NCI-H345 (cell line): ENCODE measurements at regions not wholly inside any gene's neighbourhood (a gene's known extent, or its start where the extent isn't known, plus 50 kb on each side); places are given as distances from the start of the nearest gene placed in this dataset.
"Not testable (repeated sequence)": the region's sequence is repeated elsewhere in the genome, so short reads cannot be mapped to it uniquely, and the experiment has no call there.

ENCODE experiments used
- DNase-seq: peaks from one replicate; lab custom pipeline; 2025; lab: John Stamatoyannopoulos, UW

DNA sequence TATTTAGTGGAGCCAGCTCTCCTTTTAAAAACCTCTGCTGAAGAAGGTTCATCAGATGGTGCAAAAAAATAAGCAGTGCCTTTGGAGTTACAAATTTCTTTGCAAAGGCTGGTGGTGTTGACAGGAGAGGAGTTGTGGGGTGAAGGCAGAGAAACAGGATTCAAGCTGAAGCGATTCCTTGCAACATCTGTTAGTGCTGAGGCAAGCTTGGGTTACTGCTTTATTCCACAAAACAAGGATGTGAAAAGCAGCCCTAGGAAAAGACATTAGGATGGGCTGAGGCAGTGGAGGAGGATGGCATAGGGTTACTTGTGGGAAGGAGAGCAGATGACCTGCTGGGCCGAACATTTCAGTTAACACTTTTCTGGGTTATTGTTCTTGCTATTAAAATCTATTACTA, 390.7 kb downstream of the DLEU7 start:
- no peak for DNase-seq

DNA sequence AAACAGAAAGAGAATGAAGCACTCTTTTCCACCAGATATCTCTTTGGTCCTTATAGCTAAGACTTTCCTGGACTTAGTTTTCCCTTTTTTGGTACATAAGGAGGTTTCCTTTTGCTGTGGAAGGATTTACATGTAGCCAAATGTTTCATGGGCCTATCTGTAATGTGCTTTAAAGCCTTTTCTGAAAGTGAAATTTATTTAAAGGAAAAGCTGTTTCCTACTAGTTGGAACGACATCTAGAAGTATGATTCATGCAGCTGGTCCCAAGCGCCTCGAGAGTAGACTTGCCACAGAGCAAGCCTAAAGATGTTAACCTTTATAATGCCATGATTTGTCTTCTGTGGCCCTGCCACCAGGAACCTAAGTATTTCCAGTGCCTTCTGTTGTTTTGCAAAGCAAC, 390.3 kb downstream of the DLEU7 start:
- DNase-seq: no peak

GRCh38 chr13:50456111-50456510, 387.4 kb downstream of the DLEU7 start:
- DNase-seq: no peak

DNA sequence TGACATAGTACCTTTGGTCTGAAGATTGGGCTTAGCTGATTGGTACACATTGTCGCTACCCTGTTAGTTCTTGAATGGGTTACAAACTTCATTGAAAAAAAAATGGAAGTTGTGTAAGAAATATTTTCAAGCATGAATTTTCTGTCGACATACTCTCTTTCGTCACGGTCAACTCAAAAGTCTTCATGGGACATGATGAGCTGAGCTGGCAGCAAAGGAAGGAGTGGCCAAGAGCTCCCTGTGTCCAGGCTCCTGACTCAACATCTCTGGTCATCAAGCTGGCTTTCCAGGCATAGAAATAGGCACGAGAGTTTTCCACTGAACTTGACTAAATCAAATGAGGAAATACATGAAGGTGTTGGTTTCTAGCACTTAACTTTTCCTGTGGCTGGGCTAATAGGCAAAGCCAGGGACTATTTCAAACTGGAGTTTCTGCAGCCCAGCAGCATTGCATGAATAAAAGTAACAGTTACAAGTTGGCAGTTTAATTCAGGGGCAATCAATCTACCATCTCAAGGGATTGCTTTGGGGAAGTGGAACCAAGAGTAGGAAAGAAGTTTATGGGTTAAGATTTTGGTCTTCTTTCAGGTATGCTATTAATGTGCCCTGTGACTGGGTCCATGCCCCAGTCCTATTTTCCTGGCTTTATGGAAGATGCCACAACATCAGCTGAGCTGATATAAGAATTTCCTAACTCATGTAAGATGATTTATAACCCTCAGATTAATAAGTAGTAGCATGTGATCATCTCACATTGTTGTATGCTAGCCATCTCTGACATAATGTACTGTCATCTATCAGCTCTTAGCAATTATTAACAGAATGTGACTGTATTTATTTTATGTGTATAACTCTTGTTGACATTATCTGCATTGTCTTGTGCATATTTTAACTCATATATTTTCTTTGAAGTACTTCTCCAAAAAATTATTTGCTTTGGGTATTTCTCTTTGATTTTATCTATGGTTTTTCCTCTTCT, 385.8 kb downstream of the DLEU7 start:
- DNase-seq: no peak

GRCh38 chr13:50459046-50459445, 384.4 kb downstream of the DLEU7 start:
- no peak for DNase-seq

- DNase-seq: no peak
These were observed 383.8 kb downstream of the DLEU7 start for GRCh38 chr13:50459658-50460057.

DNA sequence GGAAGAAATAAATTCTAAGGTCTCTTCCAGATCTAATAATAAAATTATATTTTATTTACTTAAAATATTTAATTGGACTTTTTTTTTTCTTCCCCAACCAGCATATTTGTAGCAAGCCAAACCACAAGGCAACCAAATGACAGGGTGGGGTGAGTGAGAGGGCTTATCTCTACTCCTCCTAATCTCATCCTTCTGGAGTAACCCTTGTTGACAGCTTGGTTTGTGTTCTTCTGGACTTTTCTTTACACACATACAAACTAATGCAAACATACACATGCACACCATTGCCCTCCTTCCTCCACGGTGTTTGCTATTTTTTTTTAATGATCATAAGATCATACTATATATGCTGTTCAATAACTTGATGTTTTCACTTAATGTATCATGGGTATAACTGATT, 383.1 kb downstream of the DLEU7 start:
- DNase-seq: no peak

DNA sequence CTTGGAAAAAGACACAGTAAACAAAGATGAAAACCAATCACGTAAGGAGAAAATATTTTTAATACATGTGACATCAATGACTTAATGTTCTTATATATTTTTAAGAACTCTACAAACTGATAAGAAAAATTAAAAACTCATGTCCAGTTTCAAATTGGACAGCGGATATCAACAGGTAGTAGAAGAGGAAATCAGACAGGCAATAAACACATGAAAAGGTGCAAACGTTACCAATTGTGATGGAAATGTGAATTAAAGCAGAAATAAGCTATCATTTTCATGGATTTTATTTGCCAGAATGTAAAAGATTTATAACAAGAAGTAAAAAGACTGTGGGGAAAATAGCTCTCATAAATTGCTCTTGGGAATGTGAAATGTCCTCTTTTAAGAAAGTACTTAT, 382.3 kb downstream of the DLEU7 start:
- DNase-seq: no peak

DNA sequence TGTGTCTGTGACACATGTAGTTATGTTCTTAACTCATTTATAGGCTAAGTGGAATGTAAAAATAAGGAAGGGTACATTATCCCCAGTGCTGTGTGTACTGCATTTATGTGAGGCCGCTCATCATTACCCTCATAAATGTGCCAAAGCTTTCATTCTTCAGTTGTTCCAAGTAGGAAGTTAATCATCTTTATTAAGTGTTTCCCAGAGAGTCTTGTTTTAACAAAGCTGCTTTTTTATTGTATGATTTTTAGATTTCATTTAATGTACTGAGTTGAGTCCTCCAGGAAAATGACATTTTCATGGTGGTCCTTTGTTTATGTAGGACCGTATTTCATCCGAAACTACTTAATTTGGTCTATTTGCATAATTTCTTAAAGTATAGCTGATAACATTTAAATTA, 379.8 kb downstream of the DLEU7 start:
- DNase-seq: no peak

GRCh38 chr13:50464349-50465251, 378.9 kb downstream of the DLEU7 start:
- no peak for DNase-seq

DNA sequence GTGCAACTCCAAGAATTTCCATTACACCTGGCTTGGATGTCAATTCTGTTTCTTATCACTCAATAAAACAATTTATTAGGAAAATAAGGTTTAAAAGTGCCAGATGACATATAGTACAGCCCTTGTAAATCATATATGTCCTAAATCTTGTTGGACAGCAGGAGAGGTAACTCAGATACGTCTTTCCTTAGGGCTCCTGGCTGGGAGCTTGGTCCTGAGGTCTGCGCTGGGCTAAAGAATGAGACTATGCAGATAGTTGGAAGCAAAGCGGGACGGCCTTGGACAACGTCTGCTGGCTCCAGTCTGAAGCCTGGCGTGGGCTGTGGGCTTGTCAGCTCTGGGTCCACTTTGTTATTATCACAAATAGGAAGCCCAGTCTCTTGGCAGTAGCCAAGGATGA, 377.0 kb downstream of the DLEU7 start:
- DNase-seq: no peak

DNA sequence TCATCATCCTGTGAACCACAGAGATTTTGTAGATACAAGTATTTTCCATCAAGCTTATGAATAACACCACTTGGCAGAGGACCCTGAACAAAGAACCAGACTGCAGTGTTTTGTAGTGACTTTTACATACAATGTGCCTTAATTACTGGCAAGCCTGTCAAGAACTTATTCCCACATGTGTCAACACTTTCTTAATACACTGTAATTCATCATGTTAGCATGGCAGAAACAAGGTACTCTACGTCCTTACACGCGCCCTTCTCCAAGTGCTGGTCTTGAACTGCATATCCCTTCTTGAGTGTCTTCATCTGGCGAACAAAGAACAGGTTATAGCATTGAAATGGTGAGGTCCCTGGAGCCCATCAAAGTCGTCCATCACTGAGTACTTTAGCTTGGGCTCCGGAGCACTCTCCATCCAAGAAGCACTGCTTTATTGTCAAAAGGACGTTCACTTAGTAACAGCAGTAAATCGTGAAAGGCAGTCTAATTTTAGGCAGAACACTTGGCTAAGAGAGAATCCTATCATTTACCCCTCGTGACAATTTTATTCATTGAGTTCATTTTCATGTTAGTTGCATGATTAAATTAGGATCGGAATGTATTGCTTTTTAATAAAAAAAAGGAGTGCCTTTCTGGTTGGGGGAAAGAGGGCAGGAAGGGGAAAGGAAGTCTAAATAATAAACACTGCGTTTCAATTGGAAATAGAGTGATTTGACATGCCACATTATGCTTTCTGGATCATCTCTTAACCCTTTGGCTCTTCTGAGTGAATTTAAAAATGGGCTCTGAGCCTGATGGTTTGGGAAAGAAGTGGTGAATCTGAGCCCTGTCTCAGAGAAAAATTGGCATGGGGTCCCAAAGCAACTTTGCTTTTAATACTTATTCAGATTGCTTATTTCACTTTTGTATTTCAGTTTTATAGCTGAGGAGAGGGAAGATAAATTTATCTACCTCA, 376.1 kb downstream of the DLEU7 start:
- DNase-seq: no peak

DNA sequence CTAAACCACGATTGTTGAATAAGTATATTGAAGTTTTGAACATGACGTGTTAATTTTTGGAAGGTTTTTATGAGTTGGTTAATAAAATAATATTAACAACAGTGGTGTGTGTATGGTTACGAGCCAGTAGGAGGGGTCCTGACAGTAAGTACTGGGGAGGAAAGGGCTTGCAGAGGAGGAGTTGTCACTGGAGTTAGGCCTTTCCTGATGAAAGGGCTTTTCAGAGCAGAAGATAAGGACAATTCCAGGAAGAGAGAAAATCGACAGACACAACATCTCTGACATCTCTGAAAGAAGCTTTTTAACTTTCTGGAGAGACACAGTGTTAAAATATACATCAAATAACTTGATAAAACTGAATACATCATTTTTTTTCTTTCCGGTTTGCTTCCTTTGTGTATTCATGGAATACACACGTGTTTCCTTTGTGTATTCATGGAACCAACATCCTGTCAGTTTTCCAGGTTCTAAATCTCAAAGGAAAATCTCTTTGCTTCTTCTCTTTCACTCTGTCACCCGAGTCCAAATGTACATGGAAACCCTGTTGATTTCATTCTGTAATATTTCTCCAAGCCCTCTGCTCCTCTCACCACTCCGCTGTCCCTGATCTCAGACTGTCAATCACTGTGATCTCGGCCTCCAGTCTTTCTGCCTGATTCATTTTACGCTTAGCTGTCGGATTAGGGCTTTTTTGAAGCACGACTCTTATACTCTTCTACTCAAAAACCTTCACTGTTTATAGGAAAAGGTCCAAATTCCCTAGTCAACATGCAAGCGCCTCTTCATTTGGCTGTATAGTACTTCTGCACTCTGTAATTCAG, 374.4 kb downstream of the DLEU7 start:
- no peak for DNase-seq

GRCh38 chr13:50473050-50473449, 370.4 kb downstream of the DLEU7 start:
- not testable (repeated sequence) for DNase-seq

DNA sequence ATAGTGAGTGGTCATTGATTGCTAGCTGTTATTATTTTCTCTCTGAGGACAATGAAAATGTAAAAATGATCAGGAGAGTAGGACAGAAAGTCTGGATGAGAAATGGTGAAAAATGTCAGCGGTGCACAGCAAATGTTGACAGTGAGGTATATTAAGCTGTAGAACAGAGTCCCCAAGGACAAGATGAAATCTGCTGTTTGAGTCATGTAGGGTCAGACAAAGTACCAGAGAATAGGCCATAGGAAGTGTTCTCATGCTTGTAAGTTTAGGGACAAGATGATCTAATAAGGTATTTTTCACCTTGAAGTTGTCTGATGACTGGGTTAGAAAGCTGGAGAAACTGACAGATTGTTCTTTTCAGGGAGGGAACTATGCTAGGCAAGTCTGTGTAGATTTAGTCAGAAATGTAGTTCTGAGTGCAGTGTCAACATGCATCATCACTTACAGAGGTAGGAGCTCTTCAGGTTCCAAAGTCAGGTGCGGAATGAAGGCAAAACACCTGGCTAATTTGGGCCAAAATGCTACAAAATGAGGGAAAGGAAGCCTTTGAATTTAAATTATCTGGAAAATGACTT, 369.3 kb downstream of the DLEU7 start:
- no peak for DNase-seq

DNA sequence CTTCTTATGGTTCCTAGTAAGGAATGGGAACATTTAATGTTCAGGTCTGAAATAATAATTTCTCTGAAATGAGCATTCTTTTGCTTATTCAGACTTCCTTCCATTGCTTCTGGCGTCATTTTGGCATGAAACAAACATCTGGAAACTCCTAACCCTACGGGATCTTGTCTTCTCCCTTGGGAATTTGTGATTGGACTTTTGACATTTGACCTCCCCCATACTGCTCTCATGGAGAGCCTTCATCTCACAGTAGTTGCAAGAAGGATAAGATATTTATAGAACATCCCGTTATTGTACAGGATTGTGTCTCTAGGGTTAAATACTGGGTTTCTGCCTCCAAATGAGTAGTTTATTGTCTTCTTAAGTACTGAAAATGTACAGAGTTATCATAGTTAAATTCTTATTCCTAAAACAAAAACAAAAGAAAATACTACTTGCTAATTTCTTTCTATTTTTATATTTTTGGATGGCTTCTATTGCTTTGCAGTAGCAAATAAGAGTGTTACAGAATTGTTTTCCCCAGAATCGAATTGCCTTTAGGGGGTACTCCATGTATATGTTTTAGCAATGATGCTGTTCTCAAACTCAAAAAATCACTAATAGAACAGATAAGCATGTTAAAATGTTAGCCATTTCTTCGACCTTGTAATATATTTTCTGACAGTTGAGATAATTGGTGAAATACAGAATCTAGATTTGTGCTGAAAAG, 366.8 kb downstream of the DLEU7 start:
- DNase-seq: no peak

DNA sequence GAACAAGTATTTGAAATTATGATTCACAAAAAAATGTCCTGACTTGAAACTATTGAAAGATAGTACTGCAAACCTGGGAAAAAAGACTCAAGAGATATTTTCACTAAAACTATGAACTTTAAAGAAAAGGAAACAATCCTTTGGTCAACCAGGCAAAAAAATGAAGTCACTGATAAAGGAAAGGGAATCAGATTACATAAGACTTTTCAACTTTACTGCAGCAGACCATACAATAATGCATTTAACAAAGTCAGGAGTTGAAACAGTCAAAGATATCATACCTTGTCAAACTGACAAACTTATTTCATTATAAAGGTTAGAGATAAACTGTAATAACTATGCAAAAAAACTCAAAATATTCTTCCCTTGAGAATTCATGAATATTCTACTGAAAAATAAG, 361.6 kb downstream of the DLEU7 start:
- no peak for DNase-seq

GRCh38 chr13:50483416-50483815, 360.1 kb downstream of the DLEU7 start:
- no peak for DNase-seq

DNA sequence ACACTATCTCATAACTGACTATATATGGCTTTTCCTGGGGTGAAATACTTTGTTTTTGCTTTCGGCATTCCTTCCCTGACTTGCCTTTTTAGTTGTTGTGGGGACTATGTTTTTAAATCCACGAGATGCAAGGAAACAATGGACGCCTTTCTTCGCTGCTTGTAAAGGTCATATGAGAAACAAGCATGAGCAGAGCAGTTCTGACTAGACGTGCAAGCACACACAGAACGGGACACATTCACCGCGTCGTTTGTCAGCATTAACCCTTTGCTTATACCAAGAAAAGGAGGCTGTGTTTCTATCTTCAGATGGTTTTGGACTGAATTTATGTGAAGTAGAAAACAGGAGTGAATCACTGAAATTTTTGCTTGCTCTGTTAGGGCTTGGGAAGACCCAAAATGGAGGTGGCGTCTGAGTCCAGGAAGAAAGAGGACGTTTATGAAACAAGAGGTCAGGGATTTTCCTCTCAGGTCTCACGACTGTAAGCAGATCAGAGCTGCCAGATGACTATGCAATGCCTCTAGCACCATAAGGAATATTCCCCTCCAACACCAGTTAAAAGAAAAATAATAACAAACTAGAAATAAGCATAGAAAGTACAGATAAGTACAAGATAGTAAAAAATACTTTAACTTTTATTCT, 358.9 kb downstream of the DLEU7 start:
- no peak for DNase-seq
